Osteoblast (primary cell): ENCODE measurements at regions not wholly inside any gene's neighbourhood (a gene's known extent, or its start where the extent isn't known, plus 50 kb on each side); places are given as distances from the start of the nearest gene placed in this dataset.

Experiments
- DNase-seq: peaks from one replicate; pipeline ENCODE4 v3.0.0; 2011; ENCODE audit warnings: low spot score, mixed read lengths; ENCODE audit not compliant: insufficient read length; ENCODE audit errors: missing footprints
- H2AFZ ChIP-seq: 2 replicates; pipeline ENCODE4 v1.6.0; 2011; ENCODE audit warnings: mild to moderate bottlenecking, low read length
- H3K27ac ChIP-seq: 2 replicates; pipeline ENCODE4 v1.5.1; 2011; ENCODE audit warnings: mild to moderate bottlenecking, low read depth, low read length, moderate library complexity
- H3K27me3 ChIP-seq: 2 replicates; pipeline ENCODE4 v1.6.0; 2012; ENCODE audit warnings: mild to moderate bottlenecking, control low read depth, inconsistent platforms, low read length, moderate library complexity; ENCODE audit not compliant: insufficient read depth
- H3K36me3 ChIP-seq: 2 replicates; pipeline ENCODE4 v1.5.1; 2011; ENCODE audit warnings: mild to moderate bottlenecking, low read length, control low read depth, moderate library complexity; ENCODE audit not compliant: insufficient read depth
- H3K4me1 ChIP-seq: 2 replicates; pipeline ENCODE4 v1.5.1; 2011; ENCODE audit warnings: mild to moderate bottlenecking, low read length, control low read depth, moderate library complexity; ENCODE audit not compliant: insufficient read depth
- H3K4me2 ChIP-seq: 2 replicates; pipeline ENCODE4 v1.6.0; 2011; ENCODE audit warnings: mild to moderate bottlenecking, low read length; ENCODE audit not compliant: insufficient read depth
- H3K4me3 ChIP-seq: fragments of 200-600 bp; sonication (generic); 3 replicates; pipeline ENCODE4 v1.5.1; 2012; ENCODE audit warnings: mild to moderate bottlenecking, low read length, inconsistent platforms; ENCODE audit not compliant: insufficient read depth
- H3K79me2 ChIP-seq: 2 replicates; pipeline ENCODE4 v1.6.0; 2012; ENCODE audit warnings: mild to moderate bottlenecking, low read length, control low read depth, inconsistent platforms; ENCODE audit not compliant: insufficient read depth
- H3K9me3 ChIP-seq: 2 replicates; pipeline ENCODE4 v1.5.1; 2011; ENCODE audit warnings: low read depth, low read length, control low read depth
- H4K20me1 ChIP-seq: 2 replicates; pipeline ENCODE4 v1.6.0; 2012; ENCODE audit warnings: mild to moderate bottlenecking, low read length, control low read depth; ENCODE audit not compliant: insufficient read depth
- TF ChIP-seq, protein P1 (sequence below): IDR thresholded peaks from 2 replicates; pipeline ENCODE4 v1.5.1; 2011; ENCODE audit warnings: mild to moderate bottlenecking, low read depth, low read length, moderate library complexity; ENCODE audit errors: extremely low read depth

DNA sequence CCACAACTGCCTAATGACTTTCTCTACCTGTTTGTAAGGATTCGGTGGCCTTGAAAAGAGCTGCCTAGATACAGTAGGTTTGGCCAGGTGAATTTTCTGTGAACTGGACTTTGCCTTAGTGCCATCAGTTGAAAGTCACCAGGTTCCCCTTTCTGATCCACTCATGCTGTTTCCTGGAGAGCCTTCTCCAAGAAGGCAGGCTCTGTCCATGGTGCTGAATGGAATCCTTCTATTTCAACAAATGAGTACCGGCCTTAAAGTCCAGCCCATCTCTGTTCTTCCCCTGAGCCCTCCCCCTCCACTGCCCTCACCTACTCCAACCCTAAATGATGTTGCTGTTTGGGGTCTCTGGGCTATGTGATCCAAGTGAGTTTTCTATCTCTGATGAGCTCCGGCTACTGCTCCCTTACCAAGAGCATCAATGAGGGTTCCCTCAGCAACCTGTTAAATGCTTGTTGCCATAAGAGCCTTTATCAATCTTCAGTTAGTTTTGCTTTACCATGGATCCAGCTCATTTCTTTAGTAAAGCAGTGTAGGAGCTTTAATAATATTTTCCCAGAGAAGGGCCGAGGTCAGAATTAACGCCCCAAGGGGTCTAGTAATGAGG lies 500.4 kb downstream of the PTPRU start:
- H3K4me3 ChIP-seq, result no peak overlapping the region

DNA sequence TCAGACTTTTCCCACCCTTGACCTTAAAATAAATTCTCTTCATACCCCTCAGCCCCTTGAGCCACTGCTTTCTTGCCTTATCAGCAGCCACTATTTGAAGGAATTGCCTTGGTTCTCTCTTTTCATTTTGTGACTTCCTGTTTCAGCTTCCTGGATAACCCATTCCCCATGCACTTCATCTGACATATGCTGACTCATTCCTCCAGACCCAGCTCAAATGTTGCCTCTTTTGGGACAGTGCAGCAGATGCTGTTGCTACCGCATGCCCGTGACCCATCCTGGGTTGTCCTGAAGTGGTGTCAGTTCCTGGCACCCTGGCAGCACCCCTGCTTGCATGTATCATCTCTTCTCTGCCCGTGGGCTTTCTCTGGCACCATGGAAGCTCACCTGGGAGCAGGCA lies 496.1 kb downstream of the PTPRU start:
- Histone ChIP-seq H3K9me3 (no peaks in the 10 kb centered on the region), H2AFZ (no peak overlapping the region), H3K27me3 (no peaks in the 10 kb centered on the region), H3K27ac (no peak overlapping the region), H3K36me3 (no peaks in the 10 kb centered on the region), H3K4me1 (no peaks in the 10 kb centered on the region), H3K4me2 (no peak overlapping the region), H3K79me2 (no peaks in the 10 kb centered on the region), H3K4me3 (no peak overlapping the region), H4K20me1 (no peaks in the 10 kb centered on the region)
- DNase-seq, result no peak
- TF ChIP-seq, protein P1, sequence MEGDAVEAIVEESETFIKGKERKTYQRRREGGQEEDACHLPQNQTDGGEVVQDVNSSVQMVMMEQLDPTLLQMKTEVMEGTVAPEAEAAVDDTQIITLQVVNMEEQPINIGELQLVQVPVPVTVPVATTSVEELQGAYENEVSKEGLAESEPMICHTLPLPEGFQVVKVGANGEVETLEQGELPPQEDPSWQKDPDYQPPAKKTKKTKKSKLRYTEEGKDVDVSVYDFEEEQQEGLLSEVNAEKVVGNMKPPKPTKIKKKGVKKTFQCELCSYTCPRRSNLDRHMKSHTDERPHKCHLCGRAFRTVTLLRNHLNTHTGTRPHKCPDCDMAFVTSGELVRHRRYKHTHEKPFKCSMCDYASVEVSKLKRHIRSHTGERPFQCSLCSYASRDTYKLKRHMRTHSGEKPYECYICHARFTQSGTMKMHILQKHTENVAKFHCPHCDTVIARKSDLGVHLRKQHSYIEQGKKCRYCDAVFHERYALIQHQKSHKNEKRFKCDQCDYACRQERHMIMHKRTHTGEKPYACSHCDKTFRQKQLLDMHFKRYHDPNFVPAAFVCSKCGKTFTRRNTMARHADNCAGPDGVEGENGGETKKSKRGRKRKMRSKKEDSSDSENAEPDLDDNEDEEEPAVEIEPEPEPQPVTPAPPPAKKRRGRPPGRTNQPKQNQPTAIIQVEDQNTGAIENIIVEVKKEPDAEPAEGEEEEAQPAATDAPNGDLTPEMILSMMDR, result no peak

More for the DNA sequence above, 500.4 kb downstream of the PTPRU start:
- Histone ChIP-seq H4K20me1 (no peaks in the 10 kb centered on the region), H3K9me3 (no peaks in the 10 kb centered on the region), H3K4me2 (no peak overlapping the region), H3K79me2 (no peaks in the 10 kb centered on the region), H3K36me3 (no peaks in the 10 kb centered on the region), H3K4me1 (no peaks in the 10 kb centered on the region), H2AFZ (no peak overlapping the region), H3K27me3 (peaks cover 6% of the 10 kb centered on the region), H3K27ac (no peak overlapping the region)
- TF ChIP-seq, protein P1, result no peak
- DNase-seq, result no peak

DNA sequence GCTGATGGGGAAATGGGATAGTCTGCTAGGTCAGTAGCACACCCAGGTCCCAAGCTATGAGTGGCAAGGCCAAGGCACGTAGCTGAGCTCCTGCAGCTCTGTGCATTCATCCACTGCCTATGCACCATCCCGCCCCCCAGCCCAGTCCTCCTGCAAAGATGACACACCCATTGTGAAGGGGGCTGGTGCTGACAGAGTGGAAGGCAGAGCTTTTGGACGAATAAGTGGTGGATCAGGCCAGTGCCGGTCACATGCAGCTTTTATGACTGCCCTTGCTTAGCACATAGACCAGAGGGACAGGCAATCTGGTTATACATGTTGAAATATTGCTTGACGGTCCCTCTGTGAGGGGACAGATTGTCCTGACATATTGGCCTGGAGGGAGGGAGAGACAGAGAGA lies 494.3 kb downstream of the PTPRU start:
- no peak for DNase-seq

DNA sequence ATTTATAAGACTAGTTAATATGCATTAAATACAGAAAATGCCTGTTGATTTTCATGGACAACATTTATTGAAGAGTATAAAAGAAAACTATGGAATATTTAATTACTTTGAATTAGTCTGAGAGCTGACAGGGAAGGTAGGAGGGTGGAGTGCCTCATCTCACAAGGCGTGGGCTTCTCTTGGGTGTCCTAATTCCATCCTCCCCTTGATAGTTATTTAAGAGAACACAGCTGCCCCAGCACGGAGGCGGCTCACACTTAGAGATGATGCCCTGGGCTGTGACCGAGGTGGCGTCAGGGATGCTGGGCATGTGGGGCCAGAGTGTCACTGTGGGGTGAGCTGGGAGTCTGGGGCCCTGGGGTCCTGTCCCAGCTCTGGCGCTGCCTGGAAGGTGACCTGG lies 493.0 kb downstream of the PTPRU start:
- H4K20me1 ChIP-seq, result no peaks in the 10 kb centered on the region
- no peaks in the 10 kb centered on the region for H3K36me3 ChIP-seq
- H3K9me3 ChIP-seq, result no peaks in the 10 kb centered on the region
- no peaks in the 10 kb centered on the region for H3K79me2 ChIP-seq
- no peak for DNase-seq
- H3K27me3 ChIP-seq, result peaks cover 3% of the 10 kb centered on the region
- no peak overlapping the region for H3K4me2 ChIP-seq
- H3K4me3 ChIP-seq, result no peak overlapping the region
- no peak overlapping the region for H3K27ac ChIP-seq
- no peak overlapping the region for H2AFZ ChIP-seq
- H3K4me1 ChIP-seq, result no peaks in the 10 kb centered on the region
- TF ChIP-seq, protein P1, result no peak

More for the DNA sequence above, 494.3 kb downstream of the PTPRU start:
- Histone ChIP-seq H3K4me2 (no peak overlapping the region), H3K4me3 (no peak overlapping the region), H3K4me1 (no peaks in the 10 kb centered on the region), H2AFZ (no peak overlapping the region), H3K36me3 (no peaks in the 10 kb centered on the region), H3K27me3 (peaks cover 3% of the 10 kb centered on the region), H4K20me1 (no peaks in the 10 kb centered on the region), H3K79me2 (no peaks in the 10 kb centered on the region), H3K27ac (no peak overlapping the region), H3K9me3 (no peaks in the 10 kb centered on the region)
- TF ChIP-seq, protein P1, result no peak
